ENCODE measurements at regions not wholly inside any gene's neighbourhood (a gene's known extent, or its start where the extent isn't known, plus 50 kb on each side); places are given as distances from the start of the nearest gene placed in this dataset.
"Not testable (repeated sequence)": the region's sequence is repeated elsewhere in the genome, so short reads cannot be mapped to it uniquely, and the experiment has no call there.

DNA sequence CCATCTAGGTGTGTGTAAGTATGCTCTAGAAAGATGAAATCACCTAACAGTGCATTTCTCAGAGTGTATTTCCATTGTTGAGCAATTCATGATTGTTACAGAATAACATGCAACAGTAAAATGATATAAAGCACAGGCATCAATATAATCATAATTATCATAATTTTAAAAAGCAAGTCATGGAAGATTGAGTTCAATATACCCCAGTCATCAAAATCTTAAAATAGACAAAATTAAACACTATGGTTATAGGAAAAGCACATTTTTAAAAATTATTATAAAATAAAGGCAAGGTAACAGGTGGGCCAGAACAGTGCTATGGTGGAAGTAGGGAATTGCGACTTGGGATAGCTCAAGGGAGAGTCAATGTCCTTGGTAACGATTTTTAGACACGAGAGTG, 555.4 kb upstream of the VRK2 start:
- CTCF ChIA-PET: no interaction called here
- no peaks in the 10 kb centered on the region for H3K4me1 Mint-ChIP-seq (ENCODE audit: low read depth, unreplicated experiment)
- H3K27ac Mint-ChIP-seq (ENCODE audit: unreplicated experiment): no peak overlapping the region
- H3K27me3 Mint-ChIP-seq (ENCODE audit: unreplicated experiment): no peaks in the 10 kb centered on the region
- H3K4me3 Mint-ChIP-seq (ENCODE audit: low read depth, unreplicated experiment): no peak overlapping the region
- H3K9me3 Mint-ChIP-seq (ENCODE audit: low read depth, unreplicated experiment): peaks cover 5% of the 10 kb centered on the region
- H3K36me3 Mint-ChIP-seq (ENCODE audit: insufficient read depth, unreplicated experiment): no peaks in the 10 kb centered on the region
- no TSS peak for BruUV-seq (replicated peaks)
- TF ChIP-seq, protein P1, sequence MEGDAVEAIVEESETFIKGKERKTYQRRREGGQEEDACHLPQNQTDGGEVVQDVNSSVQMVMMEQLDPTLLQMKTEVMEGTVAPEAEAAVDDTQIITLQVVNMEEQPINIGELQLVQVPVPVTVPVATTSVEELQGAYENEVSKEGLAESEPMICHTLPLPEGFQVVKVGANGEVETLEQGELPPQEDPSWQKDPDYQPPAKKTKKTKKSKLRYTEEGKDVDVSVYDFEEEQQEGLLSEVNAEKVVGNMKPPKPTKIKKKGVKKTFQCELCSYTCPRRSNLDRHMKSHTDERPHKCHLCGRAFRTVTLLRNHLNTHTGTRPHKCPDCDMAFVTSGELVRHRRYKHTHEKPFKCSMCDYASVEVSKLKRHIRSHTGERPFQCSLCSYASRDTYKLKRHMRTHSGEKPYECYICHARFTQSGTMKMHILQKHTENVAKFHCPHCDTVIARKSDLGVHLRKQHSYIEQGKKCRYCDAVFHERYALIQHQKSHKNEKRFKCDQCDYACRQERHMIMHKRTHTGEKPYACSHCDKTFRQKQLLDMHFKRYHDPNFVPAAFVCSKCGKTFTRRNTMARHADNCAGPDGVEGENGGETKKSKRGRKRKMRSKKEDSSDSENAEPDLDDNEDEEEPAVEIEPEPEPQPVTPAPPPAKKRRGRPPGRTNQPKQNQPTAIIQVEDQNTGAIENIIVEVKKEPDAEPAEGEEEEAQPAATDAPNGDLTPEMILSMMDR (IDR thresholded peaks at IDR 0.05; ENCODE audit: unreplicated experiment): no peak
- intact Hi-C loops (cut with micrococcal nuclease; ENCODE audit: unreplicated experiment): loop anchor here (10.0 kb wide), 1 partner anchor 286 kb away; no protein-coding TSS in a partner anchor
- no peak for DNase-seq

DNA sequence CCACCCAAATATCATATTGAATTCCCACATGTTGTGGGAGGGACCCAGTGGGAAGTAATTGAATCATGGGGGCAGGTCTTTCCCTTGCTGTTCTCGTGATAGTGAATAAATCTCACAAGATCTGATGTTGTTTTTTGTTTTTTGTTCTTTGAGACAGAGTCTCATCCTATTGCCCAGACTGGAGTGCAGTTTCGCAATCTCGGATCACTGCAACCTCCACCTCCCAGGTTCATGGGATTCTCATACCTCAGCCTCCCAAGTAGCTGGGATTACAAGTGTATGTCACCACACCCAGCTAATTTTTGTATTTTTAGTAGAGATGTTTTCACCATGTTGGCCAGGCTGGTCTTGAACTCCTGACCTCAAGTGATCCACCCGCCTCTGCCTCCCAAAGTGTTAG, 552.6 kb upstream of the VRK2 start:
- intact Hi-C loops (cut with micrococcal nuclease; ENCODE audit: unreplicated experiment): loop anchor here (10.0 kb wide), 1 partner anchor 289 kb away; no protein-coding TSS in a partner anchor
- H3K27ac Mint-ChIP-seq (ENCODE audit: unreplicated experiment); CTCF ChIA-PET; H3K36me3 Mint-ChIP-seq (ENCODE audit: insufficient read depth, unreplicated experiment); H3K4me3 Mint-ChIP-seq (ENCODE audit: low read depth, unreplicated experiment); H3K4me1 Mint-ChIP-seq (ENCODE audit: low read depth, unreplicated experiment); BruUV-seq (replicated peaks); DNase-seq; H3K27me3 Mint-ChIP-seq (ENCODE audit: unreplicated experiment); H3K9me3 Mint-ChIP-seq (ENCODE audit: low read depth, unreplicated experiment): not testable (repeated sequence)

DNA sequence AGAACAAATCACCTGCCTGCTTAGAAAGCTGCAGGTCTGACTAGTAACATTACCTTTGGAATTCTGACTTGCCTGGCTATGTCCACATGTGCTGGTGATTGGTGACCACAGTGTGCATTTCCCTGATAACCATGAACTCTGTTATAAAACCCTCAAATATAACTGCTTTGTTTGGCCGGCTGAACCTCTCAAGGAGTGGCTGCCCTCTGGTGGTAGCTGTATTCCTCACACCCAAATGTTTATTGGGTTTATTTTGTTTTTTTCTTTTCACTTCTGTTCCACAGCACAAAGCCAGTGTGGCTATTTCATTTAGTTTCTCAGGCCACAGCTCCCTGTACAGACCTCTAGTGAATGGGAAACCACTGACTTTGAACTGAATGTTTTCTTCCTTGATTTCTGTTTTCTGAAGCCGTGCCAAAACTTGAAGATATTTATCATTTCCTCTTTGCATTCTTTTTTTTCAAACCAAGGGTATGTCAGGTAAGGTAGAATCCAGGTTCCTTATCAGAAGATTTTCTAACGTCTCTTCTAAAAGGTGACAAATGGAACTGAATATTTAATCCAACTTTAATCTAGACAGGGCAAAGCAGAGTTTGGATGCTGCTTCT, 549.0 kb upstream of the VRK2 start:
- CTCF ChIA-PET: interaction anchor here (0.6 to 1.2 kb wide), 6 partner anchors 204 to 1367 kb away, joined by 3 to 8 read pairs (median 3); partner anchors contain the start of gene CCDC85A
- H3K4me3 Mint-ChIP-seq (ENCODE audit: low read depth, unreplicated experiment): no peak overlapping the region

DNA sequence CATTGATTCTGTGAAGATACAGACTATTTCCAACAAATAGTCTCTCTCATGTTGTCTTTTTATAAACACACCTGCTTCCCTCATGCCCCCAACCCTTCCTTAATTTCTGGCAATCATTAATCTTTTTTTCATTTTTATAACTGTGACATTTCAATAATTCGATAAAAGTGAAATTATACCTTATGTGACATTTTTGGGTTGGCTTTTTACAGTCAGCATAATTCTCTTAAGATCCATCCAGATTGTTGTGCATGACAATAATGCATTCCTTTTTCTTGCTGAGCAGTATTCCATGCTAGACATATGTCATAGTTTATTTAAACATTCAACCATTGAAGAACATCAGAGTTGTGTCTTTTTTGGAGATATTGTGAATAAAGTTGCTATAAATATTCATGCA, 541.8 kb upstream of the VRK2 start:
- Mint-ChIP-seq H3K4me1 (ENCODE audit: low read depth, unreplicated experiment) (no peaks in the 10 kb centered on the region), H3K27ac (ENCODE audit: unreplicated experiment) (no peak overlapping the region), H3K36me3 (ENCODE audit: insufficient read depth, unreplicated experiment) (no peaks in the 10 kb centered on the region), H3K4me3 (ENCODE audit: low read depth, unreplicated experiment) (no peak overlapping the region), H3K9me3 (ENCODE audit: low read depth, unreplicated experiment) (no peaks in the 10 kb centered on the region), H3K27me3 (ENCODE audit: unreplicated experiment) (no peaks in the 10 kb centered on the region)
- DNase-seq: no peak
- CTCF ChIA-PET: no interaction called here
- TF ChIP-seq, protein P1 (IDR thresholded peaks at IDR 0.05; ENCODE audit: unreplicated experiment): no peak
- BruUV-seq (replicated peaks): no TSS peak
- intact Hi-C loops (cut with micrococcal nuclease; ENCODE audit: unreplicated experiment): no loop called here

More for the DNA sequence above, 549.0 kb upstream of the VRK2 start:
- intact Hi-C loops (cut with micrococcal nuclease; ENCODE audit: unreplicated experiment): loop anchor here (1.0 to 10.0 kb wide), 4 partner anchors 120 to 1315 kb away; partner anchors contain the start of gene CCDC85A
- H3K27me3 Mint-ChIP-seq (ENCODE audit: unreplicated experiment): no peaks in the 10 kb centered on the region
- BruUV-seq (replicated peaks): no TSS peak
- no peak overlapping the region for H3K27ac Mint-ChIP-seq (ENCODE audit: unreplicated experiment)
- H3K36me3 Mint-ChIP-seq (ENCODE audit: insufficient read depth, unreplicated experiment): no peaks in the 10 kb centered on the region
- no peaks in the 10 kb centered on the region for H3K4me1 Mint-ChIP-seq (ENCODE audit: low read depth, unreplicated experiment)
- TF ChIP-seq, protein P1 (IDR thresholded peaks at IDR 0.05; ENCODE audit: unreplicated experiment): peak; percentile 59
- DNase-seq: peak; percentile 64
- peaks cover 2% of the 10 kb centered on the region for H3K9me3 Mint-ChIP-seq (ENCODE audit: low read depth, unreplicated experiment)

DNA sequence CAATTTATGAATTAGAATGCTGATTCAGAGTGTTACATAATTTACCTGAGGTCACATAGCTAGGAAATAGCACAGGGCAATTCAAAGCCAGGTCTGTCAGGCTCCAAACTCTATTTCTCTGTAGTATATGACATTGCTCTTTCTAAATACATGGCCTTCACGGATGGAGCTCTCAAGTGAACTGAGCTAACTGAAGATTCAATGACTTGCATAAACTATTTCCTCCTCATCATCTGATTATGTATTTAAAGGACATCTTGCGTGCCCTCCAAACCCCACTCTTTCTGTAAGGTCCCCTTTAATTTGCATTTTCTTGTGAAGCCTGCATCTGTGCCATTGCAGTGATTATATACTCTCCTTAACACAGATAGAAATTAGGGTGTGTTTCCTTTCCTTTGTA, 537.4 kb upstream of the VRK2 start:
- Mint-ChIP-seq H3K36me3 (ENCODE audit: insufficient read depth, unreplicated experiment) (no peaks in the 10 kb centered on the region), H3K4me1 (ENCODE audit: low read depth, unreplicated experiment) (no peaks in the 10 kb centered on the region), H3K4me3 (ENCODE audit: low read depth, unreplicated experiment) (no peak overlapping the region), H3K27ac (ENCODE audit: unreplicated experiment) (no peak overlapping the region), H3K27me3 (ENCODE audit: unreplicated experiment) (no peaks in the 10 kb centered on the region), H3K9me3 (ENCODE audit: low read depth, unreplicated experiment) (no peaks in the 10 kb centered on the region)
- intact Hi-C loops (cut with micrococcal nuclease; ENCODE audit: unreplicated experiment): no loop called here
- CTCF ChIA-PET: no interaction called here
- no peak for DNase-seq
- no TSS peak for BruUV-seq (replicated peaks)
- TF ChIP-seq, protein P1 (IDR thresholded peaks at IDR 0.05; ENCODE audit: unreplicated experiment): no peak

Measured in Calu3 (cell line).